HG03025 (cell line): ENCODE measurements at regions not wholly inside any gene's neighbourhood (a gene's known extent, or its start where the extent isn't known, plus 50 kb on each side); places are given as distances from the start of the nearest gene placed in this dataset.

Source experiments
- ATAC-seq: cut with Tn5 transposase; IDR thresholded peaks from one replicate; pipeline ENCODE4 v1.9.1; 2021; ENCODE audit warnings: mild to moderate bottlenecking, moderate library complexity; ENCODE audit not compliant: unreplicated experiment, low FRiP score

GRCh38 chr11:30089921-30090320, 73.1 kb upstream of the KCNA4 start:
- ATAC-seq = no peak

- no peak for ATAC-seq
Observed at GRCh38 chr11:30091246-30091645, 74.4 kb upstream of the KCNA4 start.

DNA sequence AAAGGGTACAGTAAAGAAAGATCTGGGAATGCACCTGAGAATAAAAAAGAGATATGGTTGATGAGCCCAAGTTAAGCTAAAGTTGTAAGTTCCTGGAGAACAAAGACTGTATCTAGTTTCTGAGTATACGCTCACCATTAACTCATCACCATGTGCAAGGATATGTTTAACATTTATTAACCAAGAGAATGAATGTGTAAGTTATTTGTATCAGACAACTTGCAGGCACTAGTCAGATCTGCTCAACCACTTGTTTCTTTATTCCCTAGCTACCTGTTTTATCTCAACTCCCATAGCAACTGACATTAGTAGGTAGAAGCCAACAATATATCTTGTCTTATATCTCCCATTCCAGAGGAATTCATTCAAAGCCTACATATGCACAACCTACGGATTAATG, 74.9 kb upstream of the KCNA4 start:
- ATAC-seq = no peak

DNA sequence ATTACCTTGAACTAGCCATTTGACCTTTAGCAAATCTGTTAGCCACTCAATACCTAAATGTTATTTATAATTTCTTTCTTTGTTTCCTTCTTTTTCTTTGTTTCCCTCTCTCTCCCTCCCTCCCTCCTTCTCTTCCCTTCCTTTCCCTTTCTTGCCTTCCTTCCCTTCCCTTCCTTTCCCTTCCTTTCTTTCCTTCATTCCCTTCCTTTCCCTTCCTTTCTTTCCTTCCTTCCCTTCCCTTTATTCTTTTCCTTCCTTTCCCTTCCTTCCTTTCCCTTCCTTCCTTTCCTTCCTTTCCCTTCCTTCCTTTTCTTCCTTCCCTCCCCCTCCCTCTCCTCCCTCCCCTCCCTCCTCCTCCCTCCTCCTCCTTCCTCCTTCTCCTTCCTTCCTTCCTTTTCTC, 75.7 kb upstream of the KCNA4 start:
- no peak for ATAC-seq

- no peak for ATAC-seq
Observed at GRCh38 chr11:30100495-30100894, 83.7 kb upstream of the KCNA4 start.

GRCh38 chr11:30106222-30107181, 89.7 kb upstream of the KCNA4 start:
- no peak for ATAC-seq

- ATAC-seq = no peak
Observed at GRCh38 chr11:30107899-30108298, 91.1 kb upstream of the KCNA4 start.

DNA sequence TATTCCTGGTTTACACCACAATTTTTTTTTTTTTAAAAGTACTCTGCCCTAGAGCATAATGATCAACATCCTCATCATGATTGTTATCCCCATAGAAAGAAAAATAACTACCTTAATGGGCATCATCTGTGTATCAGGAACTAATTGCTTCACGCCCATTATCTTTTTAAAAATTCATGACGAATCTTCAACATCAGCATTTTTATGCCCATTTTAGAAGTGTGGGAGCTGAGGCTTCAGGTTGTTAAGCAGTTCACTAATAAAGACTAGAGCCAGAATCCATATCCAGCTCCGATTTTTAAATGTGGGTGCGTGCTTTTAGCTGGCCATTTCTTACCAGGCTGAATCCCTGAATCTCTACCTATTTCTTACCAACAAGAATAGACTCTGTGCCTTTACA, 92.9 kb upstream of the KCNA4 start:
- ATAC-seq = no peak

DNA sequence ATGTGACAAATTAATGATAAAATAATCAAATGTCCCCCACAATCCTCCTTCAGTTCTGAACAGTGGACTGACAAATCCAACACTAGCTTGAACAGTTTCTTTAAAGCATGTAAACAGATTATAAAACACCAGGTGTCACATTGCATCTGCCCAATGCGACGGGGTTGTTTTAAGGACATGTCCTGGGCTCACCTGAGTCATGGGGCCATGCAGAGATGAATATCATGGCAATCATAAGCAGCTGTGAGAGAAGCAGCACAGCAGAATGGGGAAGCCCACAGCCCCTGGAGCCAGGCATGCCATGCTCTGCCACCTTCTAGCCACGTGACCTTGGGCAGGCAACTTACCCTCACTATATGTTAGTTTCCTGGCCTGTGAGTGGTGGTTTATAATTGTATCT, 93.9 kb upstream of the KCNA4 start:
- no peak for ATAC-seq

- ATAC-seq = no peak
Observed at GRCh38 chr11:30111786-30112185, 95.0 kb upstream of the KCNA4 start.

GRCh38 chr11:30113326-30113898, 96.6 kb upstream of the KCNA4 start:
- ATAC-seq = no peak

- ATAC-seq = no peak
Observed at GRCh38 chr11:30116512-30116911, 99.7 kb upstream of the KCNA4 start.

- ATAC-seq = no peak
Observed at GRCh38 chr11:30120045-30120589, 103.3 kb upstream of the KCNA4 start.

- ATAC-seq = no peak
Observed at GRCh38 chr11:30125456-30125855, 105.4 kb upstream of the FSHB start.

- no peak for ATAC-seq
Observed at GRCh38 chr11:30128269-30128932, 102.4 kb upstream of the FSHB start.

DNA sequence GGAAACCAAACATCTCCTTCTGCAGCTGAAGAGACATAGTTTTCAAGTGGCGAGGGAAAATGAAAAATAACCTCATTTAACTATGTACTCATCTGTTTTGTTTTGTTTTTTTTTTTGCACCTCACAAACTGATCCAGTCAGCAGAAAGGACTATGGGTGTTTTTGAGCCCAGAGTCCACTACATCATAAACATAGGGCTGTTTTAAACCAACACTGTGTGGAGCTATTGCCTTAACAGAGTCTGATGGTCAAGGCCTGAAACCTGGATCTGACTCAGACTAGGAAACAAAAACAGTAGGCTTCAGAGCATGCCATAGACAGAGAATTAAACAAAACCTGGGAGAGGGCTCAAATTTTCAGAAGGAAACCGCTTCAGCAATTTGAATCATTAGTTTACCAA, 99.3 kb upstream of the FSHB start:
- ATAC-seq = peak; percentile 61

DNA sequence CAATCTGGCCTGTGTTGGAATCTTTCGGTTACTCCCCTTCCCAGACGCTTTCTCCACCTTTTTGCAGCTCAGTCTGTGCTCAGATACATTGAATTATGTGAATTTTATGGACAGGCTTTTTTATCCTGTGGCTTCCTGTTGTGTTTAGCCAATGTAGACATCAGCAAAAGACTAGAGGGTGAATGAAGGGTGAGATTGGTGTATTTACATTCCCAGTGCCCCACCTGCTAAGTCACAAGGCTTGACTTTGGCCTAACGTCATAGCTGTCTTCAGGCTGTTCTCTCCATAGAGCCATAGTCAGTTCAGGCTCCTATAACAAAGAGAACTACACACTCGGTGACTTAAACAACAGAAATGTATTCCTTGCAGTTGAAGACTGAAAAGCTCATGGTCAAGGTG, 97.5 kb upstream of the FSHB start:
- ATAC-seq = no peak

- no peak for ATAC-seq
Observed at GRCh38 chr11:30143098-30143705, 87.6 kb upstream of the FSHB start.

- ATAC-seq = no peak
Observed at GRCh38 chr11:30147293-30147692, 83.5 kb upstream of the FSHB start.

DNA sequence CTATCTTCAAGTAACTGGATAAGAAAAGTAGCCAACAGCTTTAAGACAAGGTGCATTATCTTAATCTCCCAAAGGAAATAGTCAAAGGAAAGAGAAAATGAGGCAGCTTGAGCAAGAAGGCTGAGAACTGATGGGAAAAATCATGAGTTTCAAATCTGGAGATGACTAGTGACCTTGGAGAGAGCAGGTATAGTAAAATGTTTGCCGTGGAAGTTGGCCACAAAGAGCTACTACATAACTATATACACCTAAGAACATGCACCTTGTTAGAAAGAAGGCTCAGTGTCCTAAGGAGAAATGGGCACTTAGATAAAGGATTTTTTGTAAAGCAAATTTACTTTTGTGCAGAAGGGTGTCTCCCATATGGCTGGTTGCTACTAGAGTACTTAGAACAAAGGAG, 80.8 kb upstream of the FSHB start:
- no peak for ATAC-seq

DNA sequence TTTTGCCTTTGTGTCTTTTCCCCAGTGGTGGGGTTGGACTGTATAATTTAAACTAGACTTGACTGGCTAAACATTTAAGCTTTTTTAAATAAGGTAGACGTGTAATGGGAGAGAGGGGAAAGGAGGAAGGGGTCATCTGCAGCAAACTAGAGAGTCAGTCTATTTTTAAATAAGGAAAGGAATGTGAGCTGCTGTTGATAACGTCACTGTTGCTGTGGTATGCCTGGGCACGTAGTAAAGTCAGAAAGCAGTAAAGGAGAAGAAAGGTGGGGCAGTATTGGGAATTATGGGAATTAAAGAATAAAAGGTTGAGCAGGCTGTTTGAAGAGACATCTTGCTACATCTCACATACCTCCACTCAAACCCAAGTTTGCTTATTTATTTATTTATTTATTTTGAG, 80.4 kb upstream of the FSHB start:
- no peak for ATAC-seq
